Ascending aorta (tissue), 2 donors: ENCODE measurements at regions not wholly inside any gene's neighbourhood (a gene's known extent, or its start where the extent isn't known, plus 50 kb on each side); places are given as distances from the start of the nearest gene placed in this dataset.

ENCODE experiments used
- DNase-seq, 2 donors: peaks; one replicate each; pipeline ENCODE4 v3.0.0-alpha.2; 2019; ENCODE audit warnings: low spot score in 2 of 2
- H3K27ac ChIP-seq, 2 donors: fragments of 200-600 bp; sonication (generic); one replicate each; pipeline ENCODE4 v1.5.1; 2016 to 2017; ENCODE audit warnings: mild to moderate bottlenecking in 1 of 2
- H3K27me3 ChIP-seq: fragments of 200-600 bp; sonication (generic); one replicate; pipeline ENCODE4 v1.5.1; 2017
- H3K36me3 ChIP-seq, 2 donors: fragments of 200-600 bp; sonication (generic); one replicate each; pipeline ENCODE4 v1.5.1; 2016
- H3K4me1 ChIP-seq, 2 donors: fragments of 200-600 bp; sonication (generic); one replicate each; pipeline ENCODE4 v1.5.1; 2016 to 2017; ENCODE audit warnings: mild to moderate bottlenecking in 1 of 2
- H3K4me3 ChIP-seq, 2 donors: fragments of 200-600 bp; sonication (generic); one replicate each; pipeline ENCODE4 v1.5.1; 2016 to 2017; ENCODE audit warnings: mild to moderate bottlenecking in 1 of 2
- H3K9me3 ChIP-seq, 2 donors: fragments of 200-600 bp; sonication (generic); one replicate each; pipeline ENCODE4 v1.5.1; 2016
- CTCF ChIP-seq, 3 experiments: fragments of 200-600 bp in 2 of 3; fragments of 450-650 bp in 1 of 3; sonication (generic) in 2 of 3; IDR thresholded peaks; one replicate each; pipeline ENCODE4 v1.5.1; 2016 to 2019; ENCODE audit warnings: antibody characterized with exemption in 3 of 3, mild to moderate bottlenecking in 1 of 3, moderate library complexity in 1 of 3
- intact Hi-C: fragments of 100-400 bp; cut with DNase I; formaldehyde crosslinking; loops from one replicate; pipeline ENCODE4 v1.15.1; 2023

- H3K36me3 ChIP-seq = no peaks in the 10 kb centered on the region
- intact Hi-C loops = no loop called here
- no peak overlapping the region for H3K4me3 ChIP-seq
- H3K4me1 ChIP-seq = no peaks in the 10 kb centered on the region
- no peak overlapping the region for H3K27ac ChIP-seq
- no peak for DNase-seq
- H3K27me3 ChIP-seq = no peaks in the 10 kb centered on the region
- H3K9me3 ChIP-seq = no peaks in the 10 kb centered on the region
- TF ChIP-seq CTCF (IDR thresholded peaks at IDR 0.05) = no peak
These were observed 292.6 kb downstream of the C12orf75 start for GRCh38 chr12:105622846-105623736.

DNA sequence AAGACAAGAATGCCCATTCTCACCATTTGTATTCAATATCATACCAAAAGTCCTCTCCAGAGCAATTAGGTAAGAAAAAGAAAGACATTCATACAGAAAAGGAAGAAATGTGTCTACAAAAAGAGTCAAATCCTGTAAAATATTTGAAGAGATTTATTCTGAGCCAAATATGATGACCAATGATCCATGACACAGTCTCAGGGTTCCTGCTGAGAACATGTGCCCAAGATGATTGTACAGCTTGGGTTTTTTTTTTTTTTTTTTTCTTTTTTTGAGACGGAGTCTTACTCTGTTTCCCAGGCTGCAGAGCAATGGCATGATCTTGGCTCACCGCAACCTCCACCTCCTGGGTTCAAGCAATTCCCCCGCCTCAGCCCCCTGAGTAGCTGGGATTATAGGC is 296.2 kb downstream of the C12orf75 start:
- TF ChIP-seq CTCF (IDR thresholded peaks at IDR 0.05) = no peak
- no peaks in the 10 kb centered on the region for H3K27me3 ChIP-seq
- intact Hi-C loops = no loop called here
- no peak overlapping the region for H3K27ac ChIP-seq
- no peaks in the 10 kb centered on the region for H3K36me3 ChIP-seq
- no peak overlapping the region for H3K4me3 ChIP-seq
- no peak for DNase-seq
- no peaks in the 10 kb centered on the region for H3K9me3 ChIP-seq
- H3K4me1 ChIP-seq = no peaks in the 10 kb centered on the region

GRCh38 chr12:105637470-105637869 is 307.0 kb downstream of the C12orf75 start:
- no peak overlapping the region for H3K4me3 ChIP-seq
- TF ChIP-seq CTCF (IDR thresholded peaks at IDR 0.05) = no peak
- DNase-seq = no peak
- peaks cover 0 to 3% of the 10 kb centered on the region in 2 donors for H3K4me1 ChIP-seq
- peaks cover 0 to 25% of the 10 kb centered on the region in 2 donors for H3K9me3 ChIP-seq
- no peaks in the 10 kb centered on the region for H3K27me3 ChIP-seq
- H3K27ac ChIP-seq = no peak overlapping the region
- intact Hi-C loops = no loop called here
- H3K36me3 ChIP-seq = no peaks in the 10 kb centered on the region

- no peaks in the 10 kb centered on the region for H3K27me3 ChIP-seq
- H3K36me3 ChIP-seq = no peaks in the 10 kb centered on the region
- TF ChIP-seq CTCF (IDR thresholded peaks at IDR 0.05) = no peak
- DNase-seq = no peak
- peaks cover 6% of the 10 kb centered on the region in 2 donors for H3K4me1 ChIP-seq
- H3K4me3 ChIP-seq = no peak overlapping the region
- no peak overlapping the region for H3K27ac ChIP-seq
- intact Hi-C loops = no loop called here
- peaks cover 0 to 22% of the 10 kb centered on the region in 2 donors for H3K9me3 ChIP-seq
These were observed 310.3 kb downstream of the C12orf75 start for GRCh38 chr12:105640761-105641160.

GRCh38 chr12:105641749-105642148 is 311.3 kb downstream of the C12orf75 start:
- TF ChIP-seq CTCF (IDR thresholded peaks at IDR 0.05) = no peak
- DNase-seq = no peak
- no peaks in the 10 kb centered on the region for H3K36me3 ChIP-seq
- H3K4me3 ChIP-seq = no peak overlapping the region
- H3K27ac ChIP-seq = no peak overlapping the region
- intact Hi-C loops = no loop called here
- H3K27me3 ChIP-seq = no peaks in the 10 kb centered on the region
- peaks cover 6% of the 10 kb centered on the region in 2 donors for H3K4me1 ChIP-seq
- peaks cover 0 to 17% of the 10 kb centered on the region in 2 donors for H3K9me3 ChIP-seq
